NCI-H1436 treated with DMSO at 0.1 percent for 48 hours (cell line): ENCODE measurements at regions not wholly inside any gene's neighbourhood (a gene's known extent, or its start where the extent isn't known, plus 50 kb on each side); places are given as distances from the start of the nearest gene placed in this dataset.
"Not testable (repeated sequence)": the region's sequence is repeated elsewhere in the genome, so short reads cannot be mapped to it uniquely, and the experiment has no call there.

Source experiments
- DNase-seq: peaks from one replicate; lab custom pipeline; 2025; lab: John Stamatoyannopoulos, UW

DNA sequence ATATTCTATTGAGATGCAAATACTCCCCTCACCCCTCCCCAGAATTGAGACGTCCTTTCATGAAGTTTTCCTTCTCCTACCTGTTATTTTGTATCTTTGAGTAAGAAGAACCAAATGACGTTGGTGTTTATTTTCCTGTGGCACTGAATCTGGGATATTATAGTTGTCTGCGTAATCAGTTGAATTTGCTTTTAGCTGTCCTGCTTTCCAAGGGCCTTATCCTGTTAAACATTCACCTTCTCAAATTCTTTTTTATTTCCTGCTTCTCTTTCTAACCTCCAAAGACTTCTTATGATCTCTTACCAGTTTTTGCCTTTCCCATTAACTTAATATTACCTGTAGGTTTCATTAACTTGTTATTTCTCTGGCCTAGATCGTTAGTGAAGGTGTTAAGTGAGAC lies 1254.9 kb upstream of the WWC1 start:
- no peak for DNase-seq

DNA sequence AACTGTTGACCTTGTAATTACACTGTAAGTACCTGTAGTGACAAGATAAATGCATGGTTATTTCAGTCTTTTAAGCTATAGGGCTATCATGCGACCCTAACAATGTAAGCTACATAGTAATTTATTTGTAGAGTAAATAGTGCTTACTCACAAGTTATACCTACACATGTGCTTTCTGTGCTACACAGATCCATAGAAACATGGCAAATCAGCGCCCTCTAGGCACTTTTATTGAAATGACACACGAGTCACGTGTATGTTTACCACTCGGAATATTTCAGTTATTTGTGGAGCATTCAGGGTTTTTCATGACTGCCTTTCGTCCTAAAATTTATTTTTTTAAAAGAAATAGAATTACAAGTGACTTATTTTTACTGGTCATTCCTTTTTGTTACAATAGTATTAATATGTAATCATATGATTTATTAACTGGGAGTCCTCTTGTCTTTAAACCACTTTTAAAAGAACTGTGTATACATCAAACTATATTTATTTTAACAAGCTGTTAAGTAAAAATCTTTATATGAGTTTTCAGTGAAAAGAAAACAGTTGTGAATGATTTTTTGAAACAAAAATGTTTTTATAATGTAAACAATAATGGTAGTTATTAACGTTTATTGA lies 1242.3 kb upstream of the WWC1 start:
- DNase-seq = no peak

DNA sequence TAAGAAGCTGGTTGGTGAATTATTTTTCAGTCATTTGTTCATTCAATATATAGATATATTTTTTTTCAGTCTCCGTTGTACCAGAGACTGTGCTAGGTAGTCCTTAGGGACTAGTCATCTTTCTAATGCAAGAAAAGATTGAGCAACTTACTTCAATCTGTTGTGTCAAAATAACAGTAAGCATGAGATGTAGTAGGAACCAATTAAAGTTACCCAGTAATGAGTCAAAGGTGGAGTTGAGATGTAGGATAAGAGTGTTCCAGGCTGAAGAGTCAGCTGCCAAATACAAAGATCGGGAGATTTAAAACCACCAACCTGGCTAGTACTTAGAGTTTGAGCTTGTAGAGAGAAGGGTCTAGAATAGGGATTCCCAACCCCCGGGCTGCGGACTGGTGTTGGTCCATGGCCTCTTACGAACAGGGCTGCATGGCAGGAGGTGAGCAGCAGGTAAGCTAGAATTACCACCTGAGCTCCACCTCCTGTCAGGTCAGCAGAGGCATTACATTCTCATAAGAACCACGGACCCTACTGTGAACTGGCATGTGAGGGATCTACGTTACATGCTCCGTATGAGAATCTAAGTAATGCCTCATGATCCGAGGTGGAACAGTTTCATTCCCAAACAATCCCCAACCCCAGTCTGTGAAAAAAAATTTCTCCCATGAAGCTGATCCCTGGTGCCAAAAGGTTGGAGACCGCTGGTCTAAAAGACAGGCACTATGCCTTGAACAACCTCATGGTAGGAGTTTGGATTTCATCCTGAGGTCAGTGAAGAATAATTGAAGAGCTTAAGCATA lies 1241.5 kb upstream of the WWC1 start:
- no peak for DNase-seq

DNA sequence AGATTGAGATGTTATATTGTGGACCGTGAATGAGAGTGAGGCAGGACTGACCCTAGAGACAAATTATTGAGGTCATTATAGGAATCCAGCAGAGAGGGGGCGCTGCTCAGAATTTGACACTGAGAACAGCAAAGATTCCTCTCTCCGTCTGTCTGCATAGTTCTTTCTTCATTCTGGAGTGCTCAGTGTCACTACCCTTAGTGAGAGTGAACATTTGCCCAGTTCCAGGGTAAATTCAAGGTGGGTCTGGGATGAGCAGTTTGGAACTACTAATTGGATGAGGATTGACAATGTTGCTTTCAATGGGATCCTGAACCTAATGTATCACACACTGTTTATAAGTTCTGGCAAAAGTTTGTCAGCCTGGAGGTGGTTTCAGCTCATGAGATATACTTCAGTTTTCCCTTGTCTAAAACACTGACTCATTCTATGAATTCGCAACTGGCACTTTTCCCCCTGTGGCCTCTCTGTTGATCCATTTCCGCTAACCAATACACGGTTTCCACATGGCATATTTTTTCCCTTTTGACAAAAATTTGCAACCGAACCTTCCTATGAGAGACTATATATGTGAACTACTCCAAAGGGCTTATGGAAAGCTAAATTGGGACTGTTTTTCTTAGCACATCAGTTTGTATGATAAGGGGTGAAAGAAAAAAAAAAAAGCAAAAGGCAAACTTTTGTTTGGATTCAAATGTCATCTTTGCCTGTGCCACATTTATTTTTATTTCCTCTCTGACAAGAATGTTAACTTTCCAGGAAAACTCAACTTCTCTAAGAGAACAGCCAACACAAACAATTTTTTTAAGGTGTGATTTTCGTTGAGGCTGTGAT lies 1240.7 kb upstream of the WWC1 start:
- DNase-seq = no peak

DNA sequence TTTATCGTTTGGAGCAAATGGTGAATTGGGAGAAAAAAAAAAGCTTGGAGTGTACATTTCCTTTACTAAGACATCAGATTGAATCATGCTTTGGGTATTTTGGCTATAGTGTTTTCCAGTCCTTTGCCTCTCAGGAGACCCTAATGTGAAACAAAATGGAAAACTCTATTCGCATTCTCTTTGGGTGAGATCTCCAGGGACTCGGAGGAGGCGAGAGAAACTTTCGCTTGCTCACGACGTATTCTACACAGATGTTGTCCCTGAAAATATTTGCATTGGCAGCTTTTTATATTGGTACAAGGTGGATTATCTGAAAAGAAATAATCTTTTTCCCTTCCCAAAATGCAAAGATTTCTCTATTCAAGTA lies 1240.1 kb upstream of the WWC1 start:
- DNase-seq = no peak

DNA sequence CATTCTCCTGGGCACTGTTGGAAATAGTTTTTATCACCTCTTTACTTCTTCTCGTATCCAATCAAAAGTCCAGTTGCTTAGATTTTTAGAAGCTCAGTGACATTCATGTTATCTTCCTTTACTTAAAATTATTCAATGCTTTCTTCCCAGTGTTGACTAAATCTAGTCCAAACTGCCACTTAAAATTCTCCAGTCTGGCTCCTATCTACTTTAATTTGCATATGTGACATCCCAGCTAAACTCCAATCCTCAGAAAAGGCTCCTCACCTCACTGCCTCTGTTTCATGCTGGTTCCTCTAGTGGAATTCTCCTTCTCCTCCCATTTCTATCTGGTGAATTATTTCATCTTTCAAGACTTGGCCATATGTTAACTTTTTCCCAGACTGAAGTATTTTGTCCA lies 1238.7 kb upstream of the WWC1 start:
- DNase-seq = no peak

DNA sequence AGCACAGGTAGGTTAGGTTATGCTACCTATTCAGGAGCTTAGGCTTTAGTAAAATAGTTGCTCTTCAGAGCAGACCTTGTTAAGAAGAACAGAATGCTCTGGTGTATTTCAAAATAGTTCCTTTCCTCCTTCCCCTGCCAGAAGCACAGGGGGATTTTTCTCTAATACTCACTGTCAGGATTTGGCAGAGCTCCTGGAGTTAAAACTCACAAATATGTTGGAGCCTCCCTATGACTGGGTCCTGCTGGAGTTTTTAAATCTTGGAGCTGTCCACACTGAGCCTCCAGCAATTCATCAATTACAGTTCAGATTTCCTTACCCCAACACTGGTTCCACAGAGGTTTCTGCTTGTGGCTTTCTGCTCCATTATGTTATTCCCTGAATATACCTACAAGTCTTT lies 1233.8 kb upstream of the WWC1 start:
- DNase-seq = no peak

DNA sequence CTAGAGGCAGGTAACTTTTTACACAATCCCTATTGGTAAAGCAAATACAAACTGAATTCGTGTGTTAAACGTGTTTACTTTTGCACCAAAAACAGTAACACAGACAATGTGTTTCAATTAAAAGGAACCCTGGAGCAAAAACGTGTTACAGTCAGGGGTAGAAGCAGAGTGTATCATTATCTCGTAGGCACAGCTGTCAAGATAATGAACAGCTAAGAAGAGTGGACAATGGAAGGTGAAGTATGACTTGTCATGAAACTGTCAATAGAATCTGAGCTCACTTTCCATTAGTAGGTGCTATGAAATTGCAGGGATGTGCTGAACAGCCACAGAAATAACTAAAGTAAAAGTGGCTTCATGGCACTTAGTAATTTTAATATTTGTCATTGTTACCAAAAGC lies 1229.8 kb upstream of the WWC1 start:
- no peak for DNase-seq

DNA sequence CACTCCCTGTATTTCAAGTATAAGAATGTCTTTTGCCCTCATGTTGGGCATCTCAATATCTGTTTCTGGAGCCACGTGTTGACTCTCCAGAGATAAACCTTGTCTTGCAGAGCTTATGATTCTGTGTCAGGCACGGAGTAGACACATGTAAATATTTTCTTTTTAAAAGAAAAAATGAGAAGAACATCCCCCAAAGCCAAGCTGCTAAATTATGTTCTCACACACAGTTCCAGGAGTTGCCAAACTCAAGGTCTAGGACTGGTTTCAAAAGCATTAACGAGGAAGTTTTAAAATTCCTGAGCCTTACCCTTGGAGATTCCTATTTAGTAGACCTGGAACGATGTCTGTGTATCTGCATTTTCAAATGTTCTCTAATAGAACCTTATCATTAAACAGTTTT lies 1228.3 kb upstream of the WWC1 start:
- no peak for DNase-seq

DNA sequence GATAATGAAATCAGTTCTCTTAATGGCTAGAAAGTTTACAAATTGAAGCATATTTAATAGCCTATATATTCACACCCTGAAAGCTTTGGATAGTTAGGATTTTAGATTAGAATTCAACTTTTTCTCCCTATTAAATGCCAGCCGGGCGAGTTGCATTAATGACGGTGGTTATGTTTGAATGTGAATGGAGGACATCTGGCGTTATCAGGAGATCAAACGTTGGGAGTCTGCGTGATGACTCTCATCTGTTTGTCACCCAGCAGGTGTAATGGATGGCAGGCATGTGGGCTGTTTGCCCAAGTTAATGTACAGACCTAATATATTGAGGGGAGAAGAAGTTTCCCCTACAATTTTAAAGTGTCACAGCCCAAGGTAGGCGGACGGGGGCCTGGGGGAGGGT lies 1227.7 kb upstream of the WWC1 start:
- DNase-seq = no peak

DNA sequence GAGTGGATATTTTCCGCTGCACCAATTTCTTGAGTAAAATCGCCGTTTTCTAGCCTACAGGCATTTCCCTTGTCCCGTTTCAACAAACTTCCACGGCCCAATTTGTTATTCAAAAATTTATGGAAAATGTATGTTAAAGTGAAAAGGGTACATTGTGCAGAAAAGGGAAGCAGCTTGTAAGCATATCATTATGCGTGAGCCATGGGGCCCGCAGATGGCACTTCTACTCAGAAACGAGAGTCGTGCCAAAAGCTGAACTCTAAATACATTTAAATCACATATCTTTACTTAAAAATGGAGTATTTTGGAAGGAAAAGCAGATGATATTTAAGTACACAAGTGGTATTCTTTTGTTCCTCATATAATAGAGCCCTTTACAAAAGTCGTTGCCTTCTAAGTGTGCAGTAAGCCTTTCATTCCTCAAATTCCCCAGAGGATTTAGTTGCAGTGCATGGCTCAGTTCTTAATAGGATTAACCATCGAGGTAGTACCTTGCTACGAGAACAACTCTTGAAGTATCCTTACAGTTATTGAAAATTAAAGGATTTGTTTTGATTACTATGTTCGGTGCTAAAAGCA lies 1227.2 kb upstream of the WWC1 start:
- no peak for DNase-seq

DNA sequence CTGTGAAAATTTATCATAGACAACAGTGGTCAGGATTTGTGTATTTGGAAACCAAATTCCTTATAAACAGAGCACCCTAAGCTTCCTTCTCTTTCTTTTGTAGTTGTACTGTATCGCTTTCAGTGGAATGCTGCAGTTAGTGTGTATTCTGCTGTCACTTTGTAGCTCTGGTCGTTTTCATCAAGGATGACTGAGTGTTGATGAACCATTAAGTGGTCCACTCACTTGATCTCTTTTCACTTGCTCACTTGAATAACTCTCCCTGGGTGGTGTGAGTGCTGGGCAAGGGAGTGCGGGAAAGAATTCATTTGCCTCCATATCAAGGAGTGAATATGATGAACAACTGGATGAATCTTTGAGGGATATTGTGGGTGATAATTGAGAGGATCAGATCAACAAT lies 1225.7 kb upstream of the WWC1 start:
- no peak for DNase-seq

DNA sequence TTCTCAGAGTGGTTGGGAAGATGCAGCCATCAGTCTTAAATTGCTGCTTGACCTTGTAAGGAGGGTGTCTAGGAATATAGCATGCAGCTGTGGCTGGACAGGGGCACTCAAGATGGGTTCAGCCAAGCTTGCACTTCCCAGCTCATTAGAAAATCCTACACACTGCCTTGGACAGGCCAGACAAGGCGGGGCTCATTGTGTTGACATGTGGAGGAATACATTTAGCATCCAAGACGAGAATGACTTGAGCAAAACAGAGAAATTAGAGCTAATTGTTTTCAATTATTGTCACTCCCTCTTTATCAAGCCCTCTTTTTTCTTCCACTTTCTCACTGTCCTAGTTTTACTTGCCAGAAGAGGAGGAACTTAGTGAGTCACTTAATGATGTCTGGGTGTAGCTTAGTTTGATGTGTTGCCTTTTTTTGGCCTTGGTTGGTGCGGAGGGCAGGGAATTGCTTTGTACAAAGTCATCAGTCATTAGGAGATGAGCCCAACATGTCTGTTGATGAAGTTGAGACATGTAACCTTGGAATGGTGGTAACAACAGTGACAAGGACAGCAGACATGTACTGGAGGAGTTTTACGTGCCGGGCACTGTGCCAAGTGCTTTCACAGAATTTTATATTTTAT lies 1219.3 kb upstream of the WWC1 start:
- no peak for DNase-seq

DNA sequence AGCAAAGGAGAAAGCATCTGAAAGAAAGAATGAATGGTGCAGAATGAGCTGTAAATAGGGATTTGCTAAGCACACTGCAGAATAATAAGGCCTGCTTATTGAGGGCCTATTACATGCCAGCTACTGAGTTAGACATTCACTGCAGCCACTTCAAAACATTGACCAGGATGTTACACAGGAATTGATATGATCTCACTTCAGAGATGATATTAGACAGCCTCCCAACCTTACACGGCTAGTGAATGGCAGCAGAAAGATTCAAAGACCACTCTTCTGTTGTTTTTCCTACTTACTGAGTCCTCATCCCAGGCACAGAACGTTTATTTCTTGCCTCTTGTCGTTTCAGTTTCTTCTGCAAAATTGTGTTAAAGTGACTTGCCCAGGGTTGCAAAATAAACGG lies 1209.9 kb upstream of the WWC1 start:
- DNase-seq = no peak

DNA sequence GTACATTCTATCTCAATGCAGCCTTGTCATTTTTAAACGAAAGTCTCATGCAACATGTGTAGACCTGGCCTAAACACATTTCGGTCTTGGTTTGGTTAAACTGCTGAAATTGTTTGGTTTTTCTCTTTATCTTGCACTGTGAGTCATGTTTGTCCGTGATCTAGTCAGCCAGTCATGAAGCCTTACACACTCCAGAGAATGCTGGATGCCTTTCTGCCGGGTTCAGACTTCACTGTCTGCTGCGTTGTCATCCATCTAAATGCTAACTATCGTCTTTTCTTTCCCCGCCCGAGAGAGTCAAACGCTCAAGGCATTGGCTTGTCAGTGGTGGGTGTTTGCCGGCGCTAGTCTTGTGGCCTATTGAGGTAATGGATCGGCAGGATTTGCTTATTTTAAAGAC lies 1194.6 kb upstream of the WWC1 start:
- DNase-seq = no peak

DNA sequence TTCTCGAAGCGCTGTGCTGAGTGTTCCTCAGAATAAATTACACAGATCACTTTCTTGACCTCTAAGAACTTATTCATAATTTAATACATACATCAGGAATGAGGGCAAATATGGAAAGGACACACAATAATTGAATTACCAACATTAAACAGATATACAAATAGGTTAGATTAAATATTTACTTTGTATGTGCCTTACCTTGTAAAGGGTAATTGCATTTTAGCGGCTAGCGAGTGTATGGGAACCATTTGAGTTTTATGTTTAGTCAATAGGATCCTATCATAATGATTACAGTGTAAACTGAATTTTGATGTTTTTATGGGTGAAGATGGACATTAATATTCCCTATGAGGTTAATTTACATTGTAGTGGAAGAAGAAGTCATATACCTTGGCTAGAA lies 1187.1 kb upstream of the WWC1 start:
- no peak for DNase-seq

DNA sequence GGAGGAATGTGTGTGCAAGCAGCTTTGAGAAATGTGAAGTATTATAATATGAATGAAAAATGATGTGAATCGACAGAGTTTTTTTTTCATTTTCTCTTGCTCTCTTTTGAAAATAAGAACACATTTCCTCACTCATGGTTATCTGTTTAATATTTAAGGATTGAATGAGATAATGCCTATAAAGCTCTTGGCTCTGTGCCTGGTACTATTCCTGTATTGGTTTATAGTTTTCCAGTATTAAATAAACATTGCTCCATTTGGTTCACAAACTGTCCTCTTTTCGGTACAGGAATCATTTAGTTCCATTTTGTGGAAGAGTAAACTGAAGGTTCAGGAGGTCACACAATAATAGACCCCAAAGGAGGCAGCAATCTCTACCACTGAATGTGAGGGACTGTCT lies 1185.5 kb upstream of the WWC1 start:
- no peak for DNase-seq

DNA sequence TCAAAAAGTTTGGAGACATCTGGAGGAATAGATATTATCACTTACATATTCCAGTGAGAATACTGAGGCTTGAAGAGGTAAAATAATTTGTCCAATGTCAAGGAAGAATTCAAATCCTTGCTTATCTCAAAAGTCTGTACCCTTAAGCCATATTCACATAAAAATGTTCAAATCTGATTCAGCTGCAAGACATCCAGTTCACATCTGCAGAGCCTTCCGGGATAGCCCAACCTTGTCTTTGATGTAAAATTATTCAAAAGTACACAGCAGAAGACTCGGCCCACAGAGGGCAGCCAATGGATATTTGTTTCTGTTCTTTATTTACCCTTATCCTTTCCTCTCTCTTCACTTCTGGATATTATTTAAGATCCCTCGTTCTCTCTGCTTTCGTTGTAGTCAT lies 1183.8 kb upstream of the WWC1 start:
- DNase-seq = no peak

DNA sequence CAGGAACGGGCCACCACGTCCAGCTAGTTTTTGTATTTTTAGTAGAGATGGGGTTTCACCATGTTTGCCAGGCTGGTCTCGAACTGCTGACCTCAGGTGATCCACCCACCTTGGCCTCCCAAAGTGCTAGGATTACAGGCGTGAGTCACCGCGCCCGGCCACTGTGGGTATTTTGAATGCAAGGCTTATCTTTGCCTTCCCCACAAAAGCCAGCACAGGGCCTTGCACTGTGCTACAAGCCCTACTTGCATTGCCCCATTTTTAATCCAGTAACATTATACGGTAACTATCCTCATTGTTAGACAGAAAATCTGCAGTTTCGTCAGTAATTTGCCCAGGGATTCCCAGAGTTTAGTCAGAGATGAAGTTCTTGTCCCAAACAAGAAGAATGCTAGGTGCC lies 1183.2 kb upstream of the WWC1 start:
- not testable (repeated sequence) for DNase-seq

DNA sequence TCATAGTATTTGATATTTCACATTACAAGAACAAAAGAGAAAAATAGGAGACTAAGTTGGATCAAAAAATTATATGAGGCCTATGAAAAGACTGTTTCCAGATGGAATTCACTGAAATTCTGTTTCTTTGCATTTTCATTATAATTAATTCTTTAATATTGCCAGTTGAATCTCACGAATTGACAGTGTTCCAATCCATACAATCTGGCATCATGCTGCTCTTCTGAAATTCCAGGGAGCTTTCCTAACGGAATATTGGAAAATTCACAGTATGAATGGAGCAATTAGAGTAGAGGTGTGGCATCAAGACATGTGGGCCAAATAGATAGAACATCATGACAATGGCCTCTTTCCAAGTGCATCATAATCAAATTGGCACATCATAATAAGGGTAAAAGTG lies 1178.9 kb upstream of the WWC1 start:
- no peak for DNase-seq

DNA sequence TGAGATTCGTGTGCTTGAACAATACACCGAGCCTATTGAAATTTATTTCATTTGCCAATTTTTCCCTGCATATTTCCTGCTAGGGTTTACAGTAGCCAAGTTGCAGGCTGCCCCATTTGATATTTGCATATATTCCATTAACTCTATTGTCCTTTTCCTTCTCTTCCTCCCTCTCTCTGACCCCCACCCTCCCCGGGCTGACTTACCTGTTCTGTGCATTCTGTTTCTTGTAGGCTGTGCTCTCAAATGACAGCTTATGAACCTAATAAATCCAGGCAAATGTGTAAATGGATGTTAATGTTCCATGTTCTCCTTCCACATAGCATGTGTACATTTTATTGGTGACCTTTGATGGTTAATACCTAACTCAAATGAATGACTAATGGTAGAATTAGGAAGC lies 1169.2 kb upstream of the WWC1 start:
- no peak for DNase-seq

DNA sequence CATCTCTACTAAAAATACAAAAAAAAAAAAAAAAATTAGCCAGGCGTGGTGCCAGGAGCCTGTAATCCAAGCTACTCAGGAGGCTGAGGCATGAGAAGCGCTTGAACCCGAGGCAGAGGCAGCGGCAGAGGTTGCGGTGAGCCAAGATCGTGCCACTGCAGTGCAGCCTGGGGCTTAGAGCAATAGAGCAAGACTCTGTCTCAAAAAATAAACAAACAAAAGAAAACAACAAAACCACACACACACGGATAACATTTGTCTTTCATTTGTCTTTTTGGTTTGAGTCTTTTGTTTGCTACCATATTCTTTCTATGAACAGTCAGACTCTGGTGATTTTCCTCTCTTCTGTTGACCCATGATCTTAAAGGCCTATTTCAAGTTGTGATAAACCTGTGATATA lies 1168.3 kb upstream of the WWC1 start:
- DNase-seq = no peak
